Ovary (tissue), 7 donors: ENCODE measurements at regions not wholly inside any gene's neighbourhood (a gene's known extent, or its start where the extent isn't known, plus 50 kb on each side); places are given as distances from the start of the nearest gene placed in this dataset.

Experiments
- DNase-seq, 5 donors: peaks; one replicate each; pipeline ENCODE4 v3.0.0-alpha.2; 2019 to 2020
- H3K27ac ChIP-seq, 2 donors: fragments of 200-600 bp; one replicate each; pipeline versions ENCODE4 v1.5.1 to v1.8.0; 2019 to 2022
- H3K27me3 ChIP-seq: fragments of 200-600 bp; one replicate; pipeline ENCODE4 v1.8.0; 2022
- H3K36me3 ChIP-seq: fragments of 200-600 bp; sonication (generic); one replicate; pipeline ENCODE4 v1.5.1; 2019
- H3K4me1 ChIP-seq: one replicate; pipeline ENCODE4 v1.8.1; 2013; ENCODE audit warnings: mild to moderate bottlenecking, moderate library complexity; ENCODE audit not compliant: insufficient read depth
- H3K4me3 ChIP-seq: fragments of 200-600 bp; sonication (generic); one replicate; pipeline ENCODE4 v1.5.1; 2017
- H3K9me3 ChIP-seq, 2 donors: fragments of 200-600 bp in 1 of 2; sonication (generic) in 1 of 2; one replicate each; pipeline versions ENCODE4 v1.5.1 to v1.8.1; 2013 to 2019; ENCODE audit warnings: mild to moderate bottlenecking in 1 of 2, moderate library complexity in 1 of 2
- CTCF ChIP-seq, 3 donors: fragments of 450-650 bp in 2 of 3; fragments of 200-600 bp in 1 of 3; IDR thresholded peaks; one replicate each; pipeline versions ENCODE4 v1.5.1 to v1.8.0; 2016 to 2022; ENCODE audit warnings: antibody characterized with exemption in 3 of 3, mild to moderate bottlenecking in 1 of 3
- EP300 ChIP-seq: sonication (generic); formaldehyde crosslinking; IDR thresholded peaks from one replicate; pipeline ENCODE4 v1.6.1; 2017; ENCODE audit warnings: antibody characterized with exemption
- POLR2A ChIP-seq: fragments of 450-650 bp; IDR thresholded peaks from one replicate; pipeline ENCODE4 v1.6.1; 2017; ENCODE audit warnings: antibody characterized with exemption, mild to moderate bottlenecking, moderate library complexity
- WGBS, 3 donors: extraction: QIAGEN DNeasy Blood & Tissue Kit in 1 of 3; methylation state at CpG; one replicate each; pipeline versions ENCODE4 v1.1.5 to v1.1.7; 2013 to 2017; 5-methylcytosine and 5-hydroxymethylcytosine counted together
- intact Hi-C, 4 donors: fragments of 100-400 bp; cut with DNase I; formaldehyde crosslinking; loops; one replicate each; pipeline versions ENCODE4 v1.11.0 to v1.15.1; 2022 to 2023
- donor health status: DM: no; HTN: no; CAD: no; lungs with moderate emphysema.
- donor health status: DM: no; HTN: no; CAD: no.
- donor health status: Bipolar disorder and iron deficiency.
- donor health status: DM: no; HTN: no; CAD: no.
- donor health status: DM: yes; HTN: yes; CAD: no.

- Histone ChIP-seq H3K9me3 (no peaks in the 10 kb centered on the region), H3K36me3 (no peaks in the 10 kb centered on the region), H3K4me1 (no peaks in the 10 kb centered on the region), H3K27ac (no peak overlapping the region), H3K27me3 (no peaks in the 10 kb centered on the region), H3K4me3 (no peak overlapping the region)
- TF ChIP-seq POLR2A = no peak
- no peak for TF ChIP-seq EP300
- no peak for TF ChIP-seq CTCF (IDR thresholded peaks at IDR 0.05)
- no peak for DNase-seq
- WGBS, 3 donors = 22 to 44% (median 37%) methylated on average over 36 of the region's 36 CpGs
- intact Hi-C loops = no loop called here
Observed at GRCh38 chr7:32318300-32319011, 171.7 kb downstream of the LSM5 start.

GRCh38 chr7:32316839-32317238 lies 173.3 kb downstream of the LSM5 start:
- intact Hi-C loops = no loop called here
- no peak overlapping the region for H3K27ac ChIP-seq
- no peaks in the 10 kb centered on the region for H3K36me3 ChIP-seq
- DNase-seq = no peak
- no peak overlapping the region for H3K4me3 ChIP-seq
- H3K27me3 ChIP-seq = no peaks in the 10 kb centered on the region
- 24 to 50% (median 46%) methylated on average over 4 of the region's 4 CpGs for WGBS, 3 donors
- TF ChIP-seq POLR2A = no peak
- no peak for TF ChIP-seq CTCF (IDR thresholded peaks at IDR 0.05)
- no peak for TF ChIP-seq EP300
- no peaks in the 10 kb centered on the region for H3K4me1 ChIP-seq
- H3K9me3 ChIP-seq = no peaks in the 10 kb centered on the region

- Histone ChIP-seq H3K4me1 (no peaks in the 10 kb centered on the region), H3K4me3 (no peak overlapping the region), H3K27ac (no peak overlapping the region), H3K36me3 (no peaks in the 10 kb centered on the region), H3K27me3 (no peaks in the 10 kb centered on the region), H3K9me3 (no peaks in the 10 kb centered on the region)
- WGBS, 3 donors = 81 to 82% (median 81%) methylated on average over 2 of the region's 2 CpGs
- DNase-seq = no peak
- TF ChIP-seq POLR2A (no peak), EP300 (no peak), CTCF (IDR thresholded peaks at IDR 0.05) (no peak)
- intact Hi-C loops = no loop called here
Observed at GRCh38 chr7:32314761-32315160, 175.4 kb downstream of the LSM5 start.

- 84 to 88% (median 85%) methylated on average over 3 of the region's 3 CpGs for WGBS, 3 donors
- H3K27ac ChIP-seq = no peak overlapping the region
- H3K4me1 ChIP-seq = peaks cover 1% of the 10 kb centered on the region
- H3K9me3 ChIP-seq = no peaks in the 10 kb centered on the region
- no peaks in the 10 kb centered on the region for H3K36me3 ChIP-seq
- H3K4me3 ChIP-seq = no peak overlapping the region
- TF ChIP-seq CTCF (IDR thresholded peaks at IDR 0.05) (no peak), POLR2A (no peak), EP300 (no peak)
- DNase-seq = no peak
- intact Hi-C loops = no loop called here
- no peaks in the 10 kb centered on the region for H3K27me3 ChIP-seq
Observed at GRCh38 chr7:32301427-32301826, 188.8 kb downstream of the LSM5 start.
